Kidney (tissue), 13 donors: ENCODE measurements at regions not wholly inside any gene's neighbourhood (a gene's known extent, or its start where the extent isn't known, plus 50 kb on each side); places are given as distances from the start of the nearest gene placed in this dataset.

Source experiments
- DNase-seq, 5 donors: peaks; one replicate each; pipeline ENCODE4 v3.0.0-alpha.2; 2013 to 2020
- FAIRE-seq: peaks from 2 replicates; lab custom pipeline; 2012; peaks lifted over from hg19 to GRCh38; lab: Jason Lieb, UNC
- H3K27ac ChIP-seq, 2 donors: one replicate each; pipeline ENCODE4 v1.7.0; 2013; ENCODE audit warnings: low read depth in 2 of 2, low read length in 2 of 2, inconsistent platforms in 1 of 2
- H3K27me3 ChIP-seq: one replicate; pipeline ENCODE4 v1.7.1; 2013; ENCODE audit warnings: low read length, inconsistent platforms; ENCODE audit not compliant: control insufficient read depth, insufficient read depth
- H3K36me3 ChIP-seq, 3 donors: one replicate each; pipeline versions ENCODE4 v1.7.0 to v1.7.1; 2013; ENCODE audit warnings: low read length in 3 of 3, control low read depth in 1 of 3, inconsistent platforms in 1 of 3; ENCODE audit not compliant: insufficient read depth in 3 of 3, control insufficient read depth in 2 of 3
- H3K4me1 ChIP-seq, 3 donors: one replicate each; pipeline versions ENCODE4 v1.7.0 to v1.7.1; 2013; ENCODE audit warnings: low read length in 3 of 3, inconsistent platforms in 1 of 3, low read depth in 1 of 3; ENCODE audit not compliant: control insufficient read depth in 2 of 3, insufficient read depth in 2 of 3
- H3K4me3 ChIP-seq, 3 donors: one replicate each; pipeline versions ENCODE4 v1.7.0 to v1.8.1; 2013; ENCODE audit warnings: low read length in 3 of 3, control low read depth in 1 of 3, inconsistent platforms in 1 of 3
- H3K9ac ChIP-seq, 3 donors: one replicate each; pipeline versions ENCODE4 v1.7.0 to v1.7.1; 2013; ENCODE audit warnings: low read length in 3 of 3, control low read depth in 1 of 3, inconsistent platforms in 1 of 3
- H3K9me3 ChIP-seq, 3 donors: one replicate each; pipeline versions ENCODE4 v1.7.0 to v1.7.1; 2013; ENCODE audit warnings: low read length in 3 of 3, control low read depth in 1 of 3, inconsistent platforms in 1 of 3; ENCODE audit not compliant: control insufficient read depth in 2 of 3, insufficient read depth in 1 of 3
- intact Hi-C: fragments of 100-400 bp; cut with DNase I; formaldehyde crosslinking; loops from one replicate; pipeline ENCODE4 v1.11.1; 2022
- TF ChIP-seq, protein P1 (sequence below): IDR thresholded peaks from 3 replicates; pipeline ENCODE4 v1.5.1; 2012; ENCODE audit warnings: mild to moderate bottlenecking, moderate library complexity, borderline replicate concordance; ENCODE audit not compliant: insufficient read depth; ENCODE audit errors: extremely low read depth
- donor health status: control.
- donor health status: control.
- donor health status: control.
- donor health status: control.
- donor health status: control.
- donor health status: DM: yes; HTN: yes; CAD: no.
- donor health status: Normal renal cell carcinoma (clear cell type).

- intact Hi-C loops, result no loop called here
- peaks cover 0 to 2% (median 0%) of the 10 kb centered on the region in 3 donors for H3K36me3 ChIP-seq
- no peak for DNase-seq
- peaks cover 17% of the 10 kb centered on the region for H3K27me3 ChIP-seq
- no peak overlapping the region for H3K9ac ChIP-seq
- TF ChIP-seq, protein P1, sequence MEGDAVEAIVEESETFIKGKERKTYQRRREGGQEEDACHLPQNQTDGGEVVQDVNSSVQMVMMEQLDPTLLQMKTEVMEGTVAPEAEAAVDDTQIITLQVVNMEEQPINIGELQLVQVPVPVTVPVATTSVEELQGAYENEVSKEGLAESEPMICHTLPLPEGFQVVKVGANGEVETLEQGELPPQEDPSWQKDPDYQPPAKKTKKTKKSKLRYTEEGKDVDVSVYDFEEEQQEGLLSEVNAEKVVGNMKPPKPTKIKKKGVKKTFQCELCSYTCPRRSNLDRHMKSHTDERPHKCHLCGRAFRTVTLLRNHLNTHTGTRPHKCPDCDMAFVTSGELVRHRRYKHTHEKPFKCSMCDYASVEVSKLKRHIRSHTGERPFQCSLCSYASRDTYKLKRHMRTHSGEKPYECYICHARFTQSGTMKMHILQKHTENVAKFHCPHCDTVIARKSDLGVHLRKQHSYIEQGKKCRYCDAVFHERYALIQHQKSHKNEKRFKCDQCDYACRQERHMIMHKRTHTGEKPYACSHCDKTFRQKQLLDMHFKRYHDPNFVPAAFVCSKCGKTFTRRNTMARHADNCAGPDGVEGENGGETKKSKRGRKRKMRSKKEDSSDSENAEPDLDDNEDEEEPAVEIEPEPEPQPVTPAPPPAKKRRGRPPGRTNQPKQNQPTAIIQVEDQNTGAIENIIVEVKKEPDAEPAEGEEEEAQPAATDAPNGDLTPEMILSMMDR, result no peak
- H3K9me3 ChIP-seq, result peaks cover 2 to 6% (median 4%) of the 10 kb centered on the region in 3 donors
- no peak overlapping the region for H3K27ac ChIP-seq
- no peaks in the 10 kb centered on the region for H3K4me1 ChIP-seq
- no peak overlapping the region for H3K4me3 ChIP-seq
- no peak for FAIRE-seq
These were observed 50.8 kb upstream of the IRX4 start for GRCh38 chr5:1933364-1934055.
